Endodermal cell (in vitro differentiated cells): ENCODE measurements at regions not wholly inside any gene's neighbourhood (a gene's known extent, or its start where the extent isn't known, plus 50 kb on each side); places are given as distances from the start of the nearest gene placed in this dataset.

Experiments used
- DNase-seq: peaks from one replicate; pipeline ENCODE4 v3.0.0-alpha.2; 2017
- H3K27ac ChIP-seq: 2 replicates; pipeline ENCODE4 v1.5.1; 2013; ENCODE audit warnings: mild to moderate bottlenecking, low read depth, low read length, moderate library complexity
- H3K27me3 ChIP-seq: 2 replicates; pipeline ENCODE4 v1.6.1; 2013; ENCODE audit warnings: mild to moderate bottlenecking, low read length, moderate library complexity; ENCODE audit not compliant: insufficient read depth, control insufficient read depth, poor library complexity, severe bottlenecking
- H3K36me3 ChIP-seq: 2 replicates; pipeline ENCODE4 v1.7.0; 2013; ENCODE audit warnings: mild to moderate bottlenecking, low read length, moderate library complexity; ENCODE audit not compliant: control insufficient read depth, insufficient read depth
- H3K4me1 ChIP-seq: one replicate; pipeline ENCODE4 v1.7.0; 2013; ENCODE audit warnings: low read length; ENCODE audit not compliant: control insufficient read depth, insufficient read depth
- H3K4me3 ChIP-seq: 2 replicates; pipeline ENCODE4 v1.5.1; 2013; ENCODE audit warnings: mild to moderate bottlenecking, low read length, moderate library complexity
- H3K9ac ChIP-seq: 2 replicates; pipeline ENCODE4 v1.6.1; 2013; ENCODE audit warnings: mild to moderate bottlenecking, low read length, moderate library complexity; ENCODE audit not compliant: poor library complexity, severe bottlenecking; ENCODE audit errors: extremely low read depth
- H3K9me3 ChIP-seq: 2 replicates; pipeline ENCODE4 v1.6.1; 2013; ENCODE audit warnings: mild to moderate bottlenecking, low read length, moderate library complexity; ENCODE audit not compliant: control insufficient read depth
- H3K27ac Mint-ChIP-seq: 2 replicates; pipeline ENCODE4 v1.8.0; 2020; ENCODE audit warnings: mixed read lengths
- H3K27me3 Mint-ChIP-seq: 2 replicates; pipeline ENCODE4 v1.8.0; 2021; ENCODE audit warnings: mild to moderate bottlenecking, mixed read lengths; ENCODE audit not compliant: insufficient read depth
- H3K36me3 Mint-ChIP-seq: 2 replicates; pipeline ENCODE4 v1.8.0; 2020; ENCODE audit warnings: low read depth, mixed read lengths
- H3K4me1 Mint-ChIP-seq: 2 replicates; pipeline ENCODE4 v1.8.0; 2020; ENCODE audit warnings: mixed read lengths
- H3K4me3 Mint-ChIP-seq: 2 replicates; pipeline ENCODE4 v1.8.0; 2020; ENCODE audit warnings: mild to moderate bottlenecking, moderate library complexity, mixed read lengths
- H3K9me3 Mint-ChIP-seq: 2 replicates; pipeline ENCODE4 v1.8.0; 2020; ENCODE audit warnings: mild to moderate bottlenecking, mixed read lengths
- CTCF ChIP-seq: fragments of 200-600 bp; sonication (generic); conservative IDR thresholded peaks from 2 replicates; pipeline ENCODE4 v1.5.0; 2021; ENCODE audit warnings: antibody characterized with exemption, mild to moderate bottlenecking
- WGBS, 2 experiments: methylation state at CpG; one replicate each; pipeline versions ENCODE4 v1.1.5 to v1.1.7; 2013; ENCODE audit warnings: missing lambda C conversion rate in 2 of 2, mixed read lengths in 1 of 2; ENCODE audit not compliant: insufficient coverage in 1 of 2, insufficient read length in 1 of 2; 5-methylcytosine and 5-hydroxymethylcytosine counted together

- H3K4me3 Mint-ChIP-seq = no peak overlapping the region
- no CpG with 5 or more reads among the region's 1 CpG for WGBS, 2 experiments
Observed at GRCh38 chr13:64255988-64256387, 2840.3 kb upstream of the PCDH20 start.

GRCh38 chr13:64248371-64249065 lies 2832.9 kb upstream of the PCDH20 start:
- Mint-ChIP-seq H3K27ac (no peak overlapping the region), H3K9me3 (no peaks in the 10 kb centered on the region), H3K4me1 (no peaks in the 10 kb centered on the region), H3K27me3 (no peaks in the 10 kb centered on the region), H3K4me3 (no peak overlapping the region), H3K36me3 (no peaks in the 10 kb centered on the region)
- H3K36me3 ChIP-seq = no peaks in the 10 kb centered on the region
- no peak overlapping the region for H3K9ac ChIP-seq
- H3K27me3 ChIP-seq = no peaks in the 10 kb centered on the region
- no peak overlapping the region for H3K4me3 ChIP-seq
- no peaks in the 10 kb centered on the region for H3K9me3 ChIP-seq
- no peak for TF ChIP-seq CTCF
- H3K27ac ChIP-seq = no peak overlapping the region
- no peaks in the 10 kb centered on the region for H3K4me1 ChIP-seq
- DNase-seq = no peak

More at GRCh38 chr13:64255988-64256387, 2840.3 kb upstream of the PCDH20 start:
- Histone ChIP-seq H3K4me1 (no peaks in the 10 kb centered on the region), H3K27ac (no peak overlapping the region), H3K36me3 (no peaks in the 10 kb centered on the region), H3K9me3 (no peaks in the 10 kb centered on the region), H3K4me3 (no peak overlapping the region), H3K9ac (no peak overlapping the region), H3K27me3 (no peaks in the 10 kb centered on the region)
- Mint-ChIP-seq H3K27me3 (no peaks in the 10 kb centered on the region), H3K9me3 (no peaks in the 10 kb centered on the region), H3K36me3 (no peaks in the 10 kb centered on the region), H3K4me1 (no peaks in the 10 kb centered on the region), H3K27ac (no peak overlapping the region)
- DNase-seq = no peak
- no peak for TF ChIP-seq CTCF

GRCh38 chr13:64239372-64239771 lies 2823.7 kb upstream of the PCDH20 start:
- no peaks in the 10 kb centered on the region for H3K36me3 ChIP-seq
- H3K27ac Mint-ChIP-seq = no peak overlapping the region
- no peaks in the 10 kb centered on the region for H3K27me3 Mint-ChIP-seq
- H3K9me3 ChIP-seq = no peaks in the 10 kb centered on the region
- H3K4me3 ChIP-seq = no peak overlapping the region
- no peaks in the 10 kb centered on the region for H3K27me3 ChIP-seq
- DNase-seq = no peak
- H3K27ac ChIP-seq = no peak overlapping the region
- H3K4me1 ChIP-seq = no peaks in the 10 kb centered on the region
- no peak overlapping the region for H3K4me3 Mint-ChIP-seq
- H3K4me1 Mint-ChIP-seq = peaks cover 7% of the 10 kb centered on the region
- no peak overlapping the region for H3K9ac ChIP-seq
- no peak for TF ChIP-seq CTCF
- no peaks in the 10 kb centered on the region for H3K36me3 Mint-ChIP-seq
- 92% methylated on average over 1 of the region's 2 CpGs; no CpG with 5 or more reads in 1 of the 2 experiments for WGBS, 2 experiments
- no peaks in the 10 kb centered on the region for H3K9me3 Mint-ChIP-seq
